IMR-90 (cell line): ENCODE measurements at regions not wholly inside any gene's neighbourhood (a gene's known extent, or its start where the extent isn't known, plus 50 kb on each side); places are given as distances from the start of the nearest gene placed in this dataset.

Source experiments
- ATAC-seq: fragments of 200-7000 bp; cut with Tn5 transposase; 2 replicates; pipeline ENCODE4 v1.9.1; 2020; ENCODE audit warnings: low read depth, mild to moderate bottlenecking, moderate library complexity
- BruUV-seq: library from RNA; stranded (reverse); fragments of 400-500 nt; replicated peaks from 2 replicates; lab custom pipeline; 2021; lab: Mats Ljungman, UMichigan
- CTCF ChIA-PET: fragments of 300-600 bp; formaldehyde crosslinking; extraction: SDS; loops from one replicate; lab custom pipeline; 2021; ENCODE audit warnings: antibody characterized with exemption; lab: Yijun Ruan, JAX
- POLR2A ChIA-PET: fragments of 300-600 bp; sonication (Branson Sonifier 250); formaldehyde crosslinking; loops from one replicate; lab custom pipeline; 2022; ENCODE audit warnings: antibody characterized with exemption; ENCODE audit not compliant: unreplicated experiment; lab: Charles Lee
- DNase-seq: peaks from one replicate; pipeline ENCODE4 v3.0.0; 2013
- H2AFZ ChIP-seq: replicated peaks from 2 replicates; pipeline ENCODE3; 2013; ENCODE audit warnings: low read length, mild to moderate bottlenecking; ENCODE audit not compliant: poor library complexity
- H2AK5ac ChIP-seq: 2 replicates; pipeline ENCODE4 v1.6.1; 2013; ENCODE audit warnings: low read depth, low read length, inconsistent platforms
- H2AK9ac ChIP-seq: replicated peaks from 2 replicates; pipeline ENCODE3; 2013; ENCODE audit warnings: mild to moderate bottlenecking, low read depth, low read length, moderate library complexity; ENCODE audit not compliant: poor library complexity
- H2BK120ac ChIP-seq: 2 replicates; pipeline ENCODE4 v1.6.1; 2013; ENCODE audit warnings: low read depth, low read length, inconsistent platforms
- H2BK15ac ChIP-seq: 3 replicates; pipeline ENCODE4 v1.6.1; 2013; ENCODE audit warnings: low read depth, low read length, inconsistent platforms
- H2BK20ac ChIP-seq: 2 replicates; pipeline ENCODE4 v1.6.1; 2013; ENCODE audit warnings: low read depth, mild to moderate bottlenecking, inconsistent platforms, low read length, moderate library complexity
- H2BK5ac ChIP-seq: 2 replicates; pipeline ENCODE4 v1.6.1; 2013; ENCODE audit warnings: mild to moderate bottlenecking, low read depth, low read length, inconsistent platforms; ENCODE audit not compliant: poor library complexity, severe bottlenecking
- H3K14ac ChIP-seq: replicated peaks from 2 replicates; pipeline ENCODE4 v1.6.1; 2013; ENCODE audit warnings: low read depth, low read length, inconsistent platforms
- H3K18ac ChIP-seq: 2 replicates; pipeline ENCODE4 v1.6.1; 2013; ENCODE audit warnings: low read depth, low read length, control low read depth
- H3K23ac ChIP-seq: 2 replicates; pipeline ENCODE4 v1.6.1; 2013; ENCODE audit warnings: low read depth, low read length, inconsistent platforms
- H3K27ac ChIP-seq: 2 replicates; pipeline ENCODE4 v1.5.1; 2013; ENCODE audit warnings: mild to moderate bottlenecking, control low read depth, low read length; ENCODE audit not compliant: insufficient read depth
- H3K27me3 ChIP-seq: 2 replicates; pipeline ENCODE4 v1.6.1; 2013; ENCODE audit warnings: low read length; ENCODE audit not compliant: control insufficient read depth, insufficient read depth
- H3K36me3 ChIP-seq: 2 replicates; pipeline ENCODE4 v1.6.1; 2013; ENCODE audit warnings: low read length, mixed read lengths; ENCODE audit not compliant: control insufficient read depth, insufficient read depth
- H3K4ac ChIP-seq: 2 replicates; pipeline ENCODE4 v1.6.1; 2013; ENCODE audit warnings: low read depth, low read length, inconsistent platforms
- H3K4me1 ChIP-seq: 2 replicates; pipeline ENCODE4 v1.6.1; 2013; ENCODE audit warnings: low read length, mixed read lengths; ENCODE audit not compliant: control insufficient read depth, insufficient read depth
- H3K4me2 ChIP-seq: 2 replicates; pipeline ENCODE4 v1.6.1; 2013; ENCODE audit warnings: low read depth, mild to moderate bottlenecking, control low read depth, low read length, moderate library complexity
- H3K4me3 ChIP-seq: 2 replicates; pipeline ENCODE4 v1.5.1; 2013; ENCODE audit warnings: low read depth, mild to moderate bottlenecking, control low read depth, low read length, moderate library complexity; ENCODE audit not compliant: insufficient read depth
- H3K56ac ChIP-seq: 2 replicates; pipeline ENCODE4 v1.6.1; 2013; ENCODE audit warnings: low read length, inconsistent platforms; ENCODE audit not compliant: insufficient read depth; ENCODE audit errors: extremely low read depth
- H3K79me1 ChIP-seq, 2 experiments: 2 replicates each; pipeline ENCODE4 v1.6.1; 2013; ENCODE audit warnings: low read length in 2 of 2, inconsistent platforms in 1 of 2, low read depth in 1 of 2
- H3K9ac ChIP-seq: 2 replicates; pipeline ENCODE4 v1.6.1; 2013; ENCODE audit warnings: low read depth, low read length, control low read depth
- H3K9me1 ChIP-seq: 2 replicates; pipeline ENCODE4 v1.6.1; 2013; ENCODE audit warnings: low read length, inconsistent platforms; ENCODE audit not compliant: insufficient read depth
- H3K9me3 ChIP-seq: 2 replicates; pipeline ENCODE4 v1.6.1; 2013; ENCODE audit warnings: low read length; ENCODE audit not compliant: control insufficient read depth, insufficient read depth
- H4K20me1 ChIP-seq: 2 replicates; pipeline ENCODE4 v1.6.1; 2013; ENCODE audit warnings: low read length, inconsistent platforms; ENCODE audit not compliant: insufficient read depth
- H4K5ac ChIP-seq: 2 replicates; pipeline ENCODE4 v1.6.1; 2013; ENCODE audit warnings: mild to moderate bottlenecking, low read depth, low read length, control low read depth
- H4K8ac ChIP-seq, 2 experiments: 2 replicates each; pipeline ENCODE4 v1.6.1; 2013; ENCODE audit warnings: low read depth in 2 of 2, low read length in 2 of 2, control low read depth in 1 of 2, inconsistent platforms in 1 of 2
- H4K91ac ChIP-seq: 2 replicates; pipeline ENCODE4 v1.6.1; 2013; ENCODE audit warnings: low read depth, low read length, inconsistent platforms; ENCODE audit not compliant: insufficient read depth
- BHLHE40 ChIP-seq: fragments of 150-350 bp; IDR thresholded peaks from 2 replicates; pipeline ENCODE4 v1.6.1; 2016; ENCODE audit warnings: mild to moderate bottlenecking, low read depth, low read length
- ELK1 ChIP-seq: fragments of 150-350 bp; IDR thresholded peaks from 2 replicates; pipeline ENCODE4 v1.6.1; 2016; ENCODE audit warnings: low read depth, mild to moderate bottlenecking, low read length, moderate library complexity, borderline replicate concordance
- FOS ChIP-seq: fragments of 150-350 bp; IDR thresholded peaks from 2 replicates; pipeline ENCODE4 v1.6.1; 2016; ENCODE audit warnings: low read depth, low read length
- MAFK ChIP-seq: IDR thresholded peaks from 2 replicates; pipeline ENCODE4 v1.6.1; 2012; ENCODE audit warnings: low read depth, low read length, improper control_type of control experiment
- MAZ ChIP-seq: IDR thresholded peaks from 2 replicates; pipeline ENCODE4 v1.6.1; 2012; ENCODE audit warnings: low read depth, mild to moderate bottlenecking, low read length, improper control_type of control experiment, moderate library complexity, borderline replicate concordance
- NFE2L2 ChIP-seq: fragments of 150-350 bp; IDR thresholded peaks from 2 replicates; pipeline ENCODE4 v1.6.1; 2016; ENCODE audit warnings: low read depth, mild to moderate bottlenecking, low read length
- RAD21 ChIP-seq: IDR thresholded peaks from 2 replicates; pipeline ENCODE4 v1.6.1; 2012; ENCODE audit warnings: low read length, improper control_type of control experiment
- RCOR1 ChIP-seq: IDR thresholded peaks from 2 replicates; pipeline ENCODE4 v1.6.1; 2012; ENCODE audit warnings: mild to moderate bottlenecking, low read length, improper control_type of control experiment; ENCODE audit not compliant: insufficient replicate concordance
- RFX5 ChIP-seq: IDR thresholded peaks from 2 replicates; pipeline ENCODE4 v1.8.0; 2012; ENCODE audit warnings: low read depth, mild to moderate bottlenecking, low read length, moderate library complexity
- SMC3 ChIP-seq: fragments of 150-350 bp; IDR thresholded peaks from 2 replicates; pipeline ENCODE4 v1.6.1; 2016; ENCODE audit warnings: low read depth, mild to moderate bottlenecking, antibody characterized with exemption, low read length, moderate library complexity
- USF2 ChIP-seq: fragments of 150-350 bp; IDR thresholded peaks from 2 replicates; pipeline ENCODE4 v1.6.1; 2017; ENCODE audit warnings: mild to moderate bottlenecking, antibody characterized with exemption, low read length, low read depth
- WGBS, 2 experiments: methylation state at CpG; one replicate each; pipeline versions ENCODE4 v1.1.5 to v1.1.7; 2013; ENCODE audit warnings: missing lambda C conversion rate in 2 of 2; ENCODE audit not compliant: insufficient read length in 1 of 2; ENCODE audit errors: extremely low coverage in 2 of 2; 5-methylcytosine and 5-hydroxymethylcytosine counted together
- dilution Hi-C: fragments of 300-500 bp; cut with HindIII; formaldehyde crosslinking; loops from one replicate; pipeline ENCODE4 v1.14.3; 2018; ENCODE audit warnings: low sequenced_read_pairs; ENCODE audit not compliant: unreplicated experiment
- in situ Hi-C: fragments of 300-500 bp; cut with MboI; formaldehyde crosslinking; loops from 3 replicates; pipeline ENCODE4 v1.14.3; 2019; ENCODE audit warnings: low sequenced_read_pairs, inconsistent platforms, mixed read lengths
- intact Hi-C: fragments of 100-400 bp; cut with micrococcal nuclease; formaldehyde crosslinking; loops from 2 replicates; pipeline ENCODE4 v1.10.0; 2022

- no peak for DNase-seq
- dilution Hi-C loops: no loop called here
- no peaks in the 10 kb centered on the region for H3K79me1 ChIP-seq
- H3K9me1 ChIP-seq: no peaks in the 10 kb centered on the region
- H3K4me1 ChIP-seq: no peaks in the 10 kb centered on the region
- in situ Hi-C loops: no loop called here
- no TSS peak for BruUV-seq
- no peak overlapping the region for H2AK9ac ChIP-seq
- POLR2A ChIA-PET: no interaction called here
- no peaks in the 10 kb centered on the region for H4K20me1 ChIP-seq
- no peak overlapping the region for H3K27ac ChIP-seq
- no peak overlapping the region for H3K9ac ChIP-seq
- no peak overlapping the region for H2BK15ac ChIP-seq
- no peaks in the 10 kb centered on the region for H3K9me3 ChIP-seq
- no peaks in the 10 kb centered on the region for H3K36me3 ChIP-seq
- no peak overlapping the region for H4K8ac ChIP-seq
- H3K27me3 ChIP-seq: peaks cover 30% of the 10 kb centered on the region
- H3K56ac ChIP-seq: no peak overlapping the region
- no peak overlapping the region for H3K4me3 ChIP-seq
- intact Hi-C loops: no loop called here
- H3K18ac ChIP-seq: no peak overlapping the region
- no peak overlapping the region for H3K23ac ChIP-seq
- WGBS, 2 experiments: 83% methylated on average over 6 of the region's 8 CpGs; no CpG with 5 or more reads in 1 of the 2 experiments
- no peak overlapping the region for H4K91ac ChIP-seq
- H3K4ac ChIP-seq: no peak overlapping the region
- H2AFZ ChIP-seq: no peak overlapping the region
- no peak overlapping the region for H2BK20ac ChIP-seq
- no peak overlapping the region for H2BK5ac ChIP-seq
- H3K14ac ChIP-seq: no peak overlapping the region
- H4K5ac ChIP-seq: no peak overlapping the region
- TF ChIP-seq RCOR1: no peak
- TF ChIP-seq USF2: no peak
- no peak for TF ChIP-seq RFX5
- no peak for TF ChIP-seq ELK1
- TF ChIP-seq MAZ: no peak
- TF ChIP-seq RAD21: no peak
- TF ChIP-seq BHLHE40: no peak
- TF ChIP-seq NFE2L2: no peak
- TF ChIP-seq SMC3: no peak
- TF ChIP-seq FOS: no peak
- TF ChIP-seq MAFK: no peak
- H3K4me2 ChIP-seq: no peak overlapping the region
- no peak for ATAC-seq
- CTCF ChIA-PET: no interaction called here
- H2BK120ac ChIP-seq: no peak overlapping the region
- no peak overlapping the region for H2AK5ac ChIP-seq
Measured at GRCh38 chr2:234212534-234212933, 162.0 kb downstream of the SPP2 start.
